ENCODE measurements at regions not wholly inside any gene's neighbourhood (a gene's known extent, or its start where the extent isn't known, plus 50 kb on each side); places are given as distances from the start of the nearest gene placed in this dataset.
A peak's percentile ranks its signal among the peaks of the same experiment; 100 is the strongest.

- 89 to 92% methylated on average over 2 of the region's 2 CpGs for WGBS, 2 donors
- Histone ChIP-seq H3K4me1 (no peaks in the 10 kb centered on the region), H3K27ac (no peak overlapping the region), H3K27me3 (peaks cover 0 to 4% of the 10 kb centered on the region in 2 donors), H3K9me3 (peaks cover 0 to 13% (median 0%) of the 10 kb centered on the region in 4 donors), H3K36me3 (no peaks in the 10 kb centered on the region), H3K4me3 (no peak overlapping the region)
- DNase-seq (ENCODE audit: low spot score in 2 of 2), result no peak
- no peak for TF ChIP-seq EP300 (IDR thresholded peaks at IDR 0.05)
- TF ChIP-seq CTCF (IDR thresholded peaks at IDR 0.05), result no peak
- no peak for TF ChIP-seq POLR2A (IDR thresholded peaks at IDR 0.05)
Observed at GRCh38 chr7:24492576-24492975, 80.7 kb upstream of the PALS2 start.

- no peak overlapping the region for H3K4me3 ChIP-seq
- TF ChIP-seq POLR2A (IDR thresholded peaks at IDR 0.05), result no peak
- no peak for TF ChIP-seq EP300 (IDR thresholded peaks at IDR 0.05)
- TF ChIP-seq CTCF (IDR thresholded peaks at IDR 0.05), result no peak
- H3K4me1 ChIP-seq, result no peaks in the 10 kb centered on the region
- H3K36me3 ChIP-seq, result no peaks in the 10 kb centered on the region
- no peak for DNase-seq (ENCODE audit: low spot score in 2 of 2)
- peaks cover 0 to 13% (median 0%) of the 10 kb centered on the region in 4 donors for H3K9me3 ChIP-seq
- no peak overlapping the region for H3K27ac ChIP-seq
- H3K27me3 ChIP-seq, result peaks cover 0 to 4% of the 10 kb centered on the region in 2 donors
- WGBS, 2 donors, result 93 to 97% methylated on average over 4 of the region's 4 CpGs
Observed at GRCh38 chr7:24494832-24495231, 78.4 kb upstream of the PALS2 start.

GRCh38 chr7:24496036-24496435 lies 77.2 kb upstream of the PALS2 start:
- TF ChIP-seq CTCF (IDR thresholded peaks at IDR 0.05) (no peak), POLR2A (IDR thresholded peaks at IDR 0.05) (no peak), EP300 (IDR thresholded peaks at IDR 0.05) (no peak)
- no peak overlapping the region for H3K4me3 ChIP-seq
- DNase-seq (ENCODE audit: low spot score in 2 of 2), result no peak
- 53 to 56% methylated on average over 2 of the region's 2 CpGs for WGBS, 2 donors
- no peaks in the 10 kb centered on the region for H3K36me3 ChIP-seq
- peaks cover 0 to 4% of the 10 kb centered on the region in 2 donors for H3K27me3 ChIP-seq
- peaks cover 0 to 7% (median 0%) of the 10 kb centered on the region in 4 donors for H3K4me1 ChIP-seq
- peaks cover 0 to 13% (median 0%) of the 10 kb centered on the region in 4 donors for H3K9me3 ChIP-seq
- no peak overlapping the region for H3K27ac ChIP-seq

- Histone ChIP-seq H3K36me3 (no peaks in the 10 kb centered on the region), H3K4me1 (peaks cover 0 to 22% (median 0%) of the 10 kb centered on the region in 4 donors), H3K9me3 (peaks cover 0 to 13% (median 0%) of the 10 kb centered on the region in 4 donors), H3K4me3 (no peak overlapping the region), H3K27ac (no peak overlapping the region), H3K27me3 (no peaks in the 10 kb centered on the region)
- no peak for DNase-seq (ENCODE audit: low spot score in 2 of 2)
- 49 to 50% methylated on average over 2 of the region's 2 CpGs for WGBS, 2 donors
- TF ChIP-seq EP300 (IDR thresholded peaks at IDR 0.05) (no peak), POLR2A (IDR thresholded peaks at IDR 0.05) (no peak), CTCF (IDR thresholded peaks at IDR 0.05) (no peak)
Observed at GRCh38 chr7:24498439-24498838, 74.8 kb upstream of the PALS2 start.

- H3K9me3 ChIP-seq, result peaks cover 0 to 3% (median 0%) of the 10 kb centered on the region in 4 donors
- no peak overlapping the region for H3K27ac ChIP-seq
- no peaks in the 10 kb centered on the region for H3K36me3 ChIP-seq
- peaks cover 0 to 26% (median 0%) of the 10 kb centered on the region in 4 donors for H3K4me1 ChIP-seq
- no peak for DNase-seq (ENCODE audit: low spot score in 2 of 2)
- TF ChIP-seq POLR2A (IDR thresholded peaks at IDR 0.05) (no peak), EP300 (IDR thresholded peaks at IDR 0.05) (no peak)
- WGBS, 2 donors, result 31 to 44% methylated on average over 2 of the region's 2 CpGs
- no peak overlapping the region for H3K4me3 ChIP-seq
- H3K27me3 ChIP-seq, result no peaks in the 10 kb centered on the region
Observed at GRCh38 chr7:24499871-24500270, 73.4 kb upstream of the PALS2 start.

- no peak overlapping the region for H3K4me3 ChIP-seq
- peak overlapping the region in 3 of 4 donors; percentile 47 to 71 (median 57) for H3K27ac ChIP-seq
Observed at GRCh38 chr7:24500599-24500998, 72.7 kb upstream of the PALS2 start.

More at GRCh38 chr7:24500599-24500998, 72.7 kb upstream of the PALS2 start:
- Histone ChIP-seq H3K9me3 (no peaks in the 10 kb centered on the region), H3K36me3 (no peaks in the 10 kb centered on the region), H3K4me1 (peaks cover 0 to 26% (median 0%) of the 10 kb centered on the region in 4 donors), H3K27me3 (no peaks in the 10 kb centered on the region)
- TF ChIP-seq POLR2A (IDR thresholded peaks at IDR 0.05), result no peak
- TF ChIP-seq EP300 (IDR thresholded peaks at IDR 0.05), result no peak
- TF ChIP-seq CTCF (IDR thresholded peaks at IDR 0.05), result no peak
- no peak for DNase-seq (ENCODE audit: low spot score in 2 of 2)
- WGBS, 2 donors, result 64 to 72% methylated on average over 3 of the region's 3 CpGs
